GM18873 (cell line): ENCODE measurements at regions not wholly inside any gene's neighbourhood (a gene's known extent, or its start where the extent isn't known, plus 50 kb on each side); places are given as distances from the start of the nearest gene placed in this dataset.

ENCODE experiments used
- ATAC-seq: cut with Tn5 transposase; IDR thresholded peaks from one replicate; pipeline ENCODE4 v1.9.1; 2021; ENCODE audit warnings: mild to moderate bottlenecking, moderate library complexity, moderate number of reproducible peaks; ENCODE audit not compliant: unreplicated experiment, low FRiP score

- ATAC-seq: no peak
These were observed 414.8 kb upstream of the MKI67 start for GRCh38 chr10:128540781-128541761.

DNA sequence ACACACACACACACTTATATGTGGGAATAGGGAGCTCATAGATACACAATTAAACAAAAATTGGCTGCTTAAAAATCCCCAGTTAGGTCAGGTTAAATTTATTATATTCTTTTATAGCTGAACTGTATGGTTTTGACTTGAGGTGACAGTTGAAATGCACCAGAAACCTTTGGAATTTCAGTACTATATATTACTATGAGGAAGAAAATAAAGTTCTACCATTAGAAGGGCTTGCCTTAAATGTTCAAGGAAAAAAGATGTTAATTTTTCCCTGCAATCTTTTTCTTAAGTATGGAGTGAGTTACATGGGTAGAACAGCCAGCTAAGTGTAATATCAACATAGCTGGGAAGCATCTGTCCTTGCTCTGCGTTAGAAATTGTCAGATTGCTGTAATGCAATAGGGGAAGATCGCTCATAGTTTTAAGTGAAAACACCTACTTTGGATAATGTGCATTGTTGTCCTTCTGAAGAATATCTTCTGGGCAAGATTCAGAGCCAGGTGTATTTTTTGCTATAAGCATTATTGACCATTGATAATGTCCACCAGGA is 415.8 kb upstream of the MKI67 start:
- no peak for ATAC-seq

DNA sequence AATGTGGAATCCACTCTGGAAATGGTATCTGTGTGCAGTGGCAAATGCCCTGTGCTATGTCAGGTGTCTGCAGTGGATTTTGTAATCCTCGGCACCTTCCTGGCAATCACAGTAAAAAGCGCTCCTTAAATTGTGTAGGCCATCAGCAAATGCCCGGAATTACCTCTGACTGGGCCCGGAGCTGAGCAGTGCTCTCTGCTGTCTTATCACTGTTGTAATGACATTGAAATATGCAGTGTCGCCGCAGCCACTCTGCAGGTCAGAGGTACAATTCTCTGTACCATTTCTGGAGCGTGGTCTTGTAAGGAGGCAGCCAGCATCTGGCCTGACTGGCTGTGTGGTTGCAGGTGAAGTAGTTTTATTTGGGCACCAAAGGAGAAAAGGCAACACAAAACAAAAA is 416.4 kb upstream of the MKI67 start:
- ATAC-seq: no peak

DNA sequence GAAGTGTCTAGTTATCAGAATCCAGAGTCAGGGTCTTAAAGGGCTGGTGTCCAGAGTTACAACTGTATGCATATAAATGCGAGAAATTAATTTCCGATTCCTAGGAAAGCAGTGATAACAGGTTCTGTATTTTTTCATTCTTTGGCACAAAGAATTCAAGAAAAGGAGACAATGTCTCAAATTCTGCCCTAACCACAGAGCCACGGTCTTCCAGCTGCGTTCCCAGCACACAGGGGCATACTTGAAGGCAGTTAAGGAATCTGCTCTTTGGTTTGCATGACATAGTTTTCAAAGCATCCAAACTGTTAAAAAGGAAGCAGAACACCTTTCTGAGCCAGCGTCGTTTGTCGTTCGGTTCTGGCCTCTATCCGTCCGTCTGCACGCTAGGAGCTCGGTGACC is 416.9 kb upstream of the MKI67 start:
- ATAC-seq: no peak

DNA sequence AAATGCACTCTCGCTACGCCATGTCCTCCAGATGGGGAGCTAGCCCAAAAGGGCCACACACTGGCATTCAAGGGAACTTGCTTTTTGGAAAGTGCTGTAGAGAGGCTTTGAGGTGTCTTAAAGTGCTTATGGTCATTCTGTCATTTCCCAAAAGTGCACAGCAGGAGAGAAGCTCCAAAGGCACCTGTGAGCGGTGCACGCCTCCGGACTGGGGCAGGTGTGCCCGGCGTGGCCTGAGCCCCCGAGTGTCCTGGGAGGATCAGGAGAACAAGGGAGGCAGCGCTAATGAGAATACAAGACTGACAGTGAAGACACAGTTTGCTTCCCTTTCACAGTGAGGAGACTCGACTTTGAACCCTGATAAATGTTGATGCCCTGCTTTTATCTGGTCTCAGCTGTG is 419.0 kb upstream of the MKI67 start:
- ATAC-seq: no peak

- ATAC-seq: no peak
These were observed 420.5 kb upstream of the MKI67 start for GRCh38 chr10:128546651-128547165.

- no peak for ATAC-seq
These were observed 422.9 kb upstream of the MKI67 start for GRCh38 chr10:128549101-128549608.

DNA sequence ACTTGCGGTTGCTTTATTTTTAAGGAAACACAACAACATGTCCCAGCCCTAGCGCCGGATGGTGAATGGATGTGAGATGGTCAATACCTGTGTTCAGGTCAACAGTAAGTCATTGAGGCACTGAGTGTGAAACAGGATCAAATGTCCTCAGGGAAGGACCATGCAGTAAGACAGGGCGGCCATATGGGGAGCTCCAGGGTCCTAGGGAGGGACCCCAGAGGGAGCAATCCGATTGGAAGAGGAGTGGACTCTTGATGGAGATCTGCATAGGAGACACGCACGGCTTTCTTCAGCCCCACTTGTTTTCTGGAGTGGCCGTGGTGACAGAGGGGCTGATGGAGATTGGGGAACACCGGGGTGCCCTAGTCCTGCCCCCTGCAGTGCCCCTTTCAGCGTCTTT is 423.8 kb upstream of the MKI67 start:
- no peak for ATAC-seq

GRCh38 chr10:128551475-128551874 is 425.3 kb upstream of the MKI67 start:
- ATAC-seq: no peak

- ATAC-seq: no peak
These were observed 427.5 kb upstream of the MKI67 start for GRCh38 chr10:128553755-128554154.

DNA sequence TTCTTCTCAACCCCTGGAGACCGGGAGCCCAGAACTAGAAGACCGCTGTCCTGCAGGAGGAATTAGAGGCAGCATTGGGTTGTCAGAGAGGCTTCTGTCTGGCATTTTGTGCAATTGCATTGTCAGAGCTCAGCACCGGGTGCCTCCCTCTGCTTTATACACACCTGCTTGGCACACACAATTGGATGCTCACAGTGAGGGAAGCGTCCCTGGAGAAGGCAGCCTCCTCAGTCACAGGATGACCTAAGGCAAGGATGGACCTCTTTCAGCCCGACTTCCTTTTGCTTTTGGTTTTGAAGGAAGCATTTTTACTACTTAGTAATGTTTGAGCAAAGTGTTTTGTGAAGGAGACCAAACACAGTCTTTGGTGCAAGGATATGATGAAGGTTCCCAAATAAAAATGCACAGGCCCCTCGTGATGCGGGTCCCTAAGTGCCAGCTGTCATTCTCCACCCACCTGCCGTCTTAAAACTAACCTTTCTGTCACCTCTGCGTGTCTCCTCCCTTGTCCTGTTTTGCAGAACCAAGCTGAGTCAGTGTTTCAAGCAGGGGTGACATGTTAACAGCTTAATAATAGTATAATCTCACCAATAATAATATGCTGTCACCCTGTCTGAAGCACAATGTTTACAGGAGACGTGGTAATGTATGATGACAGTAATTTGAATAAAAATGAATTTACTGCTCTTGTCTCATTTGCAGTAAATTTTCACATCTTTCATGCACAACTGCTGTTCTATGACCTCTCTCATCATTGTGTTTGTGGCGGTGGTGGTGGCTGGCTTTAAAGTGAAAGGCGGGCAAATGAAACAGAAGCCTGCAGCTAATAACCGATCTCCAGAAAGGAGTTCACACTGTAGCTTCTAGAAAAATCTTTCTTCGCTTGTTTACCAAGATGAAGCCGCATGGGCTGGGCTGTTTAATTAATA is 430.2 kb upstream of the MKI67 start:
- ATAC-seq: no peak

DNA sequence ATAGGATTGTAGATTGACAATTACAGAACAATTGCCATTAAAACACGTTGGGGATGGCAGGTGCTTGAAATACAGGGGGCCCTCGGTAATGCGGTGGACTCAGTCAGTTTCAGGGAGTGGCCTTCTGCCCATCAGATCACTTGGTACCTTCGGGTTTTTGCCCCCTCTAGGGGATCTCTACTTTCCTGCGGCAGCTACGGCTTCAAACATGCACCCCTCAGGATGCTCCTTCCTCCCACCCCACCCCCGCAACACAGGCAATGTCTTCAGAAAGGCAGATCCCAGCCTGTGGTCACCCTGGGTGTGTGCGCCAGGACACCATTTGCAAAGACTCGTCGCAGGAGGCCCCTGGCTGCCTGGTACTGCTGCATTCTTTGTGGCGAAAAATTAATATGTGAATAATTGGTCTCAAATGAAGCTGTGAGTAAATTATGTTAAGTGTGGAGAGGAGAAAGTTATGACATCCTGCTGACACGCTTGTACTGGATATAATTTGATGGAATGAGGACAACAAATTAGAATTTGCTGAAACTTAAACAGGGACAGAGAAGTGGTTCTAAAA is 431.0 kb upstream of the MKI67 start:
- no peak for ATAC-seq

- ATAC-seq: no peak
These were observed 434.2 kb upstream of the MKI67 start for GRCh38 chr10:128560406-128560805.

- ATAC-seq: no peak
These were observed 434.8 kb upstream of the MKI67 start for GRCh38 chr10:128560993-128561392.

- ATAC-seq: no peak
These were observed 437.2 kb upstream of the MKI67 start for GRCh38 chr10:128563387-128563786.

- no peak for ATAC-seq
These were observed 437.7 kb upstream of the MKI67 start for GRCh38 chr10:128563904-128564303.

- ATAC-seq: no peak
These were observed 440.2 kb upstream of the MKI67 start for GRCh38 chr10:128566361-128566968.

DNA sequence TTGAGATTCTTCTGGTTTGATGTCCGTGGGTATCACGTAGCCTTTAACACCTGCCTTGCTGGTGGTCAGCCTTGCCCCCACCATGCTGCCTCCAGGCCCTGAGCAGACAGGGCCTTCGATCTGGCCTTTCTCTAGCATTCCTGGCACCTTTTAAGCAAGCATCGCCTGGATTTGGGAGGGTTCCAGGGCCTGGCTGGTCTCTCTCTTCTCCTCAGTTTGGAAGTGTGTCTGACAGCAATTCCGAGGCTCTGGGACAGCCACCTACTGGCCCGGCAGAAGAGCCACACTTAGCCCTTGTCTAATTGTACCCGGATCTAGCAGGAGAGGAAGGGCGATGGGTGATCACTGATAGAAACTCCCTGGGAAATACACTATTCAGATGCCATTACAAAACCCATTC is 441.3 kb upstream of the MKI67 start:
- no peak for ATAC-seq

GRCh38 chr10:128568041-128568440 is 441.8 kb upstream of the MKI67 start:
- no peak for ATAC-seq

DNA sequence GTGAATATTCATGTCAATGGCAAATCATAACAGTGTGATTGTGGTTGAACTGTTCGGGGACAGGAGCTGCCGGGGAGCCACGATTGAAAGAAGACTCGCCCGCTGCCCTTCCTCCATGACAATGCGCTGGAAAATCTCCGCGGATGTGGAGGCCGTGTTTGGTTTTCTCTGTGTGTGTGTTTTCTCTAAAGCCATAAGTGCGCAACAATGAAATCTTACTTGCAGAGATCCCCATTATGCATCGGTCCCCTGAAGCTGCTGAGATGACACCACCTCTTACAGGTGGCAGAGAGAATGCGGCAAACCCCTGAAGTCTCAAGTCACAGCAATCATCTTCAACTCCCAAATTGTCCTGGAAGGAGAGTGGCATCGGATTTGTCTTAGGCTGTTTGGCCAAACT is 442.3 kb upstream of the MKI67 start:
- ATAC-seq: no peak
